Lung (tissue), 11 donors: ENCODE measurements at regions not wholly inside any gene's neighbourhood (a gene's known extent, or its start where the extent isn't known, plus 50 kb on each side); places are given as distances from the start of the nearest gene placed in this dataset.

Source experiments
- ATAC-seq: fragments of 200-7000 bp; cut with Tn5 transposase; one replicate; pipeline ENCODE4 v1.9.1; 2020; ENCODE audit warnings: moderate number of reproducible peaks; ENCODE audit not compliant: insufficient read depth, low FRiP score
- DNase-seq, 3 donors: peaks; one replicate each; pipeline ENCODE4 v3.0.0-alpha.2; 2013 to 2017
- H3K27ac ChIP-seq, 2 donors: one replicate each; pipeline ENCODE4 v1.5.1; 2013; ENCODE audit warnings: mild to moderate bottlenecking in 2 of 2, moderate library complexity in 2 of 2, control low read depth in 1 of 2, inconsistent platforms in 1 of 2, low read depth in 1 of 2, low read length in 1 of 2
- H3K27me3 ChIP-seq, 3 donors: one replicate each; pipeline ENCODE4 v1.5.1; 2013; ENCODE audit warnings: low read length in 2 of 3; ENCODE audit not compliant: control insufficient read depth in 3 of 3, insufficient read depth in 3 of 3
- H3K36me3 ChIP-seq, 4 donors: one replicate each; pipeline ENCODE4 v1.5.1; 2013; ENCODE audit warnings: low read length in 4 of 4, mild to moderate bottlenecking in 1 of 4, moderate library complexity in 1 of 4; ENCODE audit not compliant: control insufficient read depth in 4 of 4, insufficient read depth in 4 of 4
- H3K4me1 ChIP-seq, 5 donors: one replicate each; pipeline ENCODE4 v1.5.1; 2013; ENCODE audit warnings: low read length in 5 of 5, mild to moderate bottlenecking in 2 of 5, moderate library complexity in 1 of 5; ENCODE audit not compliant: control insufficient read depth in 5 of 5, insufficient read depth in 5 of 5
- H3K4me3 ChIP-seq: one replicate; pipeline ENCODE4 v1.5.1; 2013; ENCODE audit warnings: mild to moderate bottlenecking, control low read depth, moderate library complexity
- H3K9ac ChIP-seq, 2 donors: one replicate each; pipeline ENCODE4 v1.5.1; 2013; ENCODE audit warnings: low read length in 2 of 2, control low read depth in 1 of 2; ENCODE audit not compliant: insufficient read depth in 1 of 2
- H3K9me3 ChIP-seq, 4 donors: one replicate each; pipeline ENCODE4 v1.5.1; 2013; ENCODE audit warnings: low read length in 3 of 4, mild to moderate bottlenecking in 1 of 4, moderate library complexity in 1 of 4; ENCODE audit not compliant: control insufficient read depth in 4 of 4, insufficient read depth in 3 of 4
- WGBS, 2 donors: extraction: QIAGEN DNeasy Blood & Tissue Kit; methylation state at CpG; one replicate each; pipeline ENCODE4 v1.1.7; 2013; 5-methylcytosine and 5-hydroxymethylcytosine counted together
- TF ChIP-seq, protein P1 (sequence below): IDR thresholded peaks from 2 replicates; pipeline ENCODE4 v1.5.1; 2012; ENCODE audit warnings: mild to moderate bottlenecking; ENCODE audit errors: control extremely low read depth, extremely low read depth
- donor health status: control.
- donor health status: control.
- donor health status: Bipolar disorder and iron deficiency.
- donor health status: healthy.
- donor health status: DM: yes; HTN: yes; CAD: no.

DNA sequence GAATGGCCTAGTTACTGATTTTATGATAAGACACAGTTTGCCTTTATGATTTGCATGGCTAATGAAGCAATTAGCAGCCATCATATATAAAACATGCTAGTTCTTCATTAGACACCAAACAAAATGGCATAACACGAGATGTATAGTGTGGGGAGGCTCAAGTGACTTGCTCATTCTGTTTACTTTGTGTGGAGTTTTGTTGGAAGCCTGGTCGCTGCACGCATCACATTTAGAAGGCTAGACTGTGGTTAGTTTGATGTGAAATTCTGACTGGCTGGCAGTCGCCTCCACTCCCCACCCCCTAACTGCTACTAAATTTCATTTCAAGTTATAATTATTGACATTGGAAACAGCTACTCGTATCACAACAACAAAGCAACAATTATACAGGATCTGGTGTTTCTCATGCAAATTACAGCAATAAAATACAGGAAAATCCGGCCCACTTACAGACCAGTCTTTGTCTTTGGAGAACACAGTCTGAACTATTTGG is 356.1 kb downstream of the LMO4 start:
- Histone ChIP-seq H3K27ac (no peak overlapping the region), H3K36me3 (no peaks in the 10 kb centered on the region), H3K27me3 (no peaks in the 10 kb centered on the region), H3K4me1 (peaks cover 0 to 32% (median 19%) of the 10 kb centered on the region in 5 donors), H3K9ac (peak overlapping the region; percentile 65 to 96), H3K4me3 (no peak overlapping the region), H3K9me3 (no peaks in the 10 kb centered on the region)
- no peak for ATAC-seq
- DNase-seq: peak; percentile 80 to 93 (median 92)
- TF ChIP-seq, protein P1, sequence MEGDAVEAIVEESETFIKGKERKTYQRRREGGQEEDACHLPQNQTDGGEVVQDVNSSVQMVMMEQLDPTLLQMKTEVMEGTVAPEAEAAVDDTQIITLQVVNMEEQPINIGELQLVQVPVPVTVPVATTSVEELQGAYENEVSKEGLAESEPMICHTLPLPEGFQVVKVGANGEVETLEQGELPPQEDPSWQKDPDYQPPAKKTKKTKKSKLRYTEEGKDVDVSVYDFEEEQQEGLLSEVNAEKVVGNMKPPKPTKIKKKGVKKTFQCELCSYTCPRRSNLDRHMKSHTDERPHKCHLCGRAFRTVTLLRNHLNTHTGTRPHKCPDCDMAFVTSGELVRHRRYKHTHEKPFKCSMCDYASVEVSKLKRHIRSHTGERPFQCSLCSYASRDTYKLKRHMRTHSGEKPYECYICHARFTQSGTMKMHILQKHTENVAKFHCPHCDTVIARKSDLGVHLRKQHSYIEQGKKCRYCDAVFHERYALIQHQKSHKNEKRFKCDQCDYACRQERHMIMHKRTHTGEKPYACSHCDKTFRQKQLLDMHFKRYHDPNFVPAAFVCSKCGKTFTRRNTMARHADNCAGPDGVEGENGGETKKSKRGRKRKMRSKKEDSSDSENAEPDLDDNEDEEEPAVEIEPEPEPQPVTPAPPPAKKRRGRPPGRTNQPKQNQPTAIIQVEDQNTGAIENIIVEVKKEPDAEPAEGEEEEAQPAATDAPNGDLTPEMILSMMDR: no peak
- 36 to 55% methylated on average over 6 of the region's 6 CpGs for WGBS, 2 donors

DNA sequence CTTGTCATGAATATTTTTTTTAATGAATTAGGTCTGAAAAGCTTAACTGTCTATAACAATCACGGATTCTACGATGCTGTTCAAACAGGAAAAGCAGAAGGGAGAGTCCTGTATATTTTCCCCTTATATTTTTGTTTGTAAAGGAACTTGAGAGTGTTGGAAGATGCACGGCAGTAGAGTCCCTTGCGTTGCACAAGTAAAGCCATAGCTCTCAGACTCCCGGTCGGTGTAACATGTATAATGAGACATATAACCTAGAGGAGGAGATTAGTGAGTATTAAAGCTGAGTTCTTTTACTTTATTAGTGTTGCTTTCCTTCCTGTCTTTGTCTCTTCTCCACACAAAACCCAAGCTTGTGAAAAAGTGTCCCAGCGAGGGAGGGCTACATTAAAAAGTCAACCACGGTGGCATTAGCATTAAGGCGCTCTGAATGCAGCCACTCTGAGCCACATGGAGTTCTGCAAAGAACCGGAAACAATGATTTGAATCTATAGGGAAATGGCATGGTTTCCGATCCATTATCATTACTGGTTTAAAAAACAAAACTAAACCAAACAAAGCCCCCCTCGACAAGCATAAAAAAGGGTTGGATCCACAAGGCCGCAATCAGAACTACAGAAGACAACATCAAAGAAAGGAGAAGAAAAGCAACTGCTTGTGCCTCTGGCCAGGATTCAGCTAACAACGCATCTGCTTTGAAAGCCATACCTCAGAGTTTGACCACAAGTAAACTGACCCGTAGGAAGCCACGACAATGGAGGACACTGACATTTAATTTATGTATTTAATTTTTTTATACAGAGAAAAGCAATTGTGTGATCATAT is 356.8 kb downstream of the LMO4 start:
- WGBS, 2 donors: 53 to 66% methylated on average over 16 of the region's 16 CpGs
- ATAC-seq: no peak
- Histone ChIP-seq H3K9ac (peak overlapping the region in 1 of 2 donors; percentile 96), H3K4me1 (peaks cover 0 to 32% (median 19%) of the 10 kb centered on the region in 5 donors), H3K27me3 (no peaks in the 10 kb centered on the region), H3K9me3 (no peaks in the 10 kb centered on the region), H3K36me3 (no peaks in the 10 kb centered on the region), H3K27ac (no peak overlapping the region), H3K4me3 (no peak overlapping the region)
- TF ChIP-seq, protein P1: no peak
- DNase-seq: peak; percentile 34 to 80 (median 77)

DNA sequence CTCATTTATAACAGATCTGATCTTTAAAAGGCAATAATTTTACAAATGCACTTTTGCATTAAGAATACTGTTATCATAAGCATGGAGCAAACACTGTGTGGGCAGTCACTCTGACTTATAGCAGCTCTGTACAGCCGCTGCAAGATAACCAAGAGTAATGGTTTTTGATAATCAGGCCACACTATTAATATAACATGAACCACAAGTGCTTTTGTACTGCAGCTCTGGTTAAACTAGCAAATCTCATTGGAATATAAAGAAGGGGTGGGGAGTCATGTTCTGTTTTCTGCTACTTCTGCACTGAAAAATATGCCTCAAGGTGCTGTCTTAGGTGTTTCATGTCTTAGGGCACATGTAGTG is 357.4 kb downstream of the LMO4 start:
- ATAC-seq (no peak), DNase-seq (no peak)
- peaks cover 0 to 32% (median 19%) of the 10 kb centered on the region in 5 donors for H3K4me1 ChIP-seq
- WGBS, 2 donors: 74 to 78% methylated on average over 1 of the region's 1 CpG
- TF ChIP-seq, protein P1: no peak
- H3K9ac ChIP-seq: no peak overlapping the region
- no peak overlapping the region for H3K27ac ChIP-seq
- H3K36me3 ChIP-seq: no peaks in the 10 kb centered on the region
- H3K27me3 ChIP-seq: no peaks in the 10 kb centered on the region
- no peaks in the 10 kb centered on the region for H3K9me3 ChIP-seq
- H3K4me3 ChIP-seq: no peak overlapping the region
